ENCODE measurements at regions not wholly inside any gene's neighbourhood (a gene's known extent, or its start where the extent isn't known, plus 50 kb on each side); places are given as distances from the start of the nearest gene placed in this dataset.

GRCh38 chr2:42117923-42118753 is 51.0 kb upstream of the EML4 start:
- H3K9ac ChIP-seq (ENCODE audit: control insufficient read depth, extremely low read depth, insufficient read depth, low read length), result no peak overlapping the region
- no peak overlapping the region for H2AFZ ChIP-seq (ENCODE audit: control insufficient read depth, low read length)
- no peaks in the 10 kb centered on the region for H4K20me1 ChIP-seq (ENCODE audit: control insufficient read depth, extremely low read depth, insufficient read depth, low read length)
- FAIRE-seq (peak; percentile 51), DNase-seq (ENCODE audit: low read depth, low spot score) (no peak)
- peaks cover 10% of the 10 kb centered on the region for H3K4me1 ChIP-seq (ENCODE audit: control insufficient read depth, extremely low read depth, insufficient read depth, low read length)
- no peaks in the 10 kb centered on the region for H3K9me3 ChIP-seq (ENCODE audit: control insufficient read depth, low read depth, low read length)
- H3K4me2 ChIP-seq (ENCODE audit: control insufficient read depth, extremely low read depth, insufficient read depth, low read depth, low read length), result no peak overlapping the region
- dilution Hi-C loops (cut with MboI; ENCODE audit: extremely low pct_ligation_motif_present, low sequenced_read_pairs), result no loop called here
- H3K36me3 ChIP-seq (ENCODE audit: control insufficient read depth in 2 of 2, extremely low read depth in 1 of 2, insufficient read depth in 2 of 2, low read length in 2 of 2), result no peaks in the 10 kb centered on the region
- H3K79me2 ChIP-seq (ENCODE audit: control insufficient read depth, insufficient read depth, low read length), result no peaks in the 10 kb centered on the region
- H3K27ac ChIP-seq (ENCODE audit: control insufficient read depth, insufficient read depth, low read length), result no peak overlapping the region
- no peak overlapping the region for H3K4me3 ChIP-seq (ENCODE audit: control insufficient read depth in 2 of 3, extremely low read depth in 1 of 3, insufficient read depth in 2 of 3, low read depth in 1 of 3, low read length in 3 of 3)
- TF ChIP-seq EZH2 (IDR thresholded peaks at IDR 0.05; ENCODE audit: low read length), result no peak
- no peak for TF ChIP-seq CTCF (optimal IDR thresholded peaks at IDR 0.05 in 1 of 3, IDR thresholded peaks at IDR 0.05 in 1 of 3, conservative IDR thresholded peaks at IDR 0.05 in 1 of 3; ENCODE audit: extremely low read depth in 1 of 3, insufficient read depth in 2 of 3, low read length in 3 of 3)
- H3K27me3 ChIP-seq (ENCODE audit: control insufficient read depth, extremely low read depth, insufficient read depth, low read length), result no peaks in the 10 kb centered on the region
- H3K9me1 ChIP-seq (ENCODE audit: control insufficient read depth, extremely low read depth, insufficient read depth, low read length), result no peaks in the 10 kb centered on the region

- H2AFZ ChIP-seq (ENCODE audit: control insufficient read depth, low read length), result no peak overlapping the region
- no peaks in the 10 kb centered on the region for H3K27me3 ChIP-seq (ENCODE audit: control insufficient read depth, extremely low read depth, insufficient read depth, low read length)
- no peaks in the 10 kb centered on the region for H3K9me3 ChIP-seq (ENCODE audit: control insufficient read depth, low read depth, low read length)
- no peak overlapping the region for H3K9ac ChIP-seq (ENCODE audit: control insufficient read depth, extremely low read depth, insufficient read depth, low read length)
- no peaks in the 10 kb centered on the region for H4K20me1 ChIP-seq (ENCODE audit: control insufficient read depth, extremely low read depth, insufficient read depth, low read length)
- FAIRE-seq (no peak), DNase-seq (ENCODE audit: low read depth, low spot score) (no peak)
- H3K9me1 ChIP-seq (ENCODE audit: control insufficient read depth, extremely low read depth, insufficient read depth, low read length), result no peaks in the 10 kb centered on the region
- dilution Hi-C loops (cut with MboI; ENCODE audit: extremely low pct_ligation_motif_present, low sequenced_read_pairs), result no loop called here
- H3K79me2 ChIP-seq (ENCODE audit: control insufficient read depth, insufficient read depth, low read length), result no peaks in the 10 kb centered on the region
- H3K27ac ChIP-seq (ENCODE audit: control insufficient read depth, insufficient read depth, low read length), result no peak overlapping the region
- TF ChIP-seq EZH2 (IDR thresholded peaks at IDR 0.05; ENCODE audit: low read length) (no peak), CTCF (optimal IDR thresholded peaks at IDR 0.05 in 1 of 3, IDR thresholded peaks at IDR 0.05 in 1 of 3, conservative IDR thresholded peaks at IDR 0.05 in 1 of 3; ENCODE audit: extremely low read depth in 1 of 3, insufficient read depth in 2 of 3, low read length in 3 of 3) (no peak)
- no peaks in the 10 kb centered on the region for H3K36me3 ChIP-seq (ENCODE audit: control insufficient read depth in 2 of 2, extremely low read depth in 1 of 2, insufficient read depth in 2 of 2, low read length in 2 of 2)
- no peak overlapping the region for H3K4me3 ChIP-seq (ENCODE audit: control insufficient read depth in 2 of 3, extremely low read depth in 1 of 3, insufficient read depth in 2 of 3, low read depth in 1 of 3, low read length in 3 of 3)
- peaks cover 16% of the 10 kb centered on the region for H3K4me1 ChIP-seq (ENCODE audit: control insufficient read depth, extremely low read depth, insufficient read depth, low read length)
- H3K4me2 ChIP-seq (ENCODE audit: control insufficient read depth, extremely low read depth, insufficient read depth, low read depth, low read length), result no peak overlapping the region
Observed at GRCh38 chr2:42118754-42119569, 50.2 kb upstream of the EML4 start.
